ENCODE measurements at regions not wholly inside any gene's neighbourhood (a gene's known extent, or its start where the extent isn't known, plus 50 kb on each side); places are given as distances from the start of the nearest gene placed in this dataset.

DNA sequence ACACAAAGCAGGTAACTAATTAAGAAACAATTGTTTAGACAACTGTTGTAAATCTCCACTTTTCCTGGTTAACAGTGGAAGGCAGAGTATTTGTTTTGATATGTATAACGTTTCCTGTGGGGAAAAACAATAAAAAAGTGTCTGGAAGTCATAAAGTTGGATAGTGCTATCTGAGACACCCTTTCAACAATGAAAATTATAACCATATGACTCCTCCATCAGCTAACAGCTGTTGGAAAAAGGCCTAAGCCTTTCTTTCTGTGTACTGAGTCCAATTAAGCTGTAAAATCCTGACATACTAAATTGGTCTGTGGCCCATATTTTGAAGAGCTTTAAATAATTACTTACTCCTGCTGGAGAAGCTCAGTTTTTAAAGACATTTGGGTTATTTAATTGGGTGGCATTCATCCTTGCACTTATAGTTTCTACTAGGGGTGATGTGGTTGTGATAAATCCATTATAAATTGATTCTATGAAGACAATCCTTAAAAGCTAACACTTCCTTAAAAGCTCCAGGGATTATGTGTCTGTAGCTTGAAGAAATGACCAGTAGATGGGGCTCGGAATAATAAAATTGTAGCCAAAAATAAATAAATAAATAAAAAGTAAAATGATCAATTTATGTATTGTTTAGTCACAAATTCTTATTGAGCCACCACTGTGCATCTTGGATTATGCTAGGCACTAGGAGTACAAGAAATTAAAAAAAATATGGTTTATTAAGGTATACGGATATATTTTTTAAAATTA, 698.1 kb upstream of the NXPH2 start:
- Histone ChIP-seq H2AFZ (ENCODE audit: low read length) (no peak overlapping the region), H3K79me2 (ENCODE audit: insufficient read depth, low read length) (no peaks in the 10 kb centered on the region), H3K4me1 (ENCODE audit: insufficient read depth, low read length, poor library complexity, severe bottlenecking) (no peaks in the 10 kb centered on the region), H3K36me3 (ENCODE audit: insufficient read depth, low read length) (no peaks in the 10 kb centered on the region), H3K4me3 (ENCODE audit: low read length, poor library complexity, severe bottlenecking) (no peak overlapping the region), H3K27me3 (ENCODE audit: insufficient read depth, low read length, poor library complexity, severe bottlenecking) (no peaks in the 10 kb centered on the region), H3K9me3 (ENCODE audit: insufficient read depth, low read depth, low read length) (no peaks in the 10 kb centered on the region), H3K9ac (ENCODE audit: low read depth, low read length, poor library complexity, severe bottlenecking) (no peak overlapping the region), H3K9me2 (replicated peaks; ENCODE audit: low read depth, low read length) (no peaks in the 10 kb centered on the region), H3F3A (ENCODE audit: low read depth) (no peaks in the 10 kb centered on the region), H3K4me2 (ENCODE audit: low read depth, low read length, poor library complexity, severe bottlenecking) (no peak overlapping the region), H4K20me1 (ENCODE audit: insufficient read depth, low read length, poor library complexity, severe bottlenecking) (no peaks in the 10 kb centered on the region)
- TF ChIP-seq, protein P1, sequence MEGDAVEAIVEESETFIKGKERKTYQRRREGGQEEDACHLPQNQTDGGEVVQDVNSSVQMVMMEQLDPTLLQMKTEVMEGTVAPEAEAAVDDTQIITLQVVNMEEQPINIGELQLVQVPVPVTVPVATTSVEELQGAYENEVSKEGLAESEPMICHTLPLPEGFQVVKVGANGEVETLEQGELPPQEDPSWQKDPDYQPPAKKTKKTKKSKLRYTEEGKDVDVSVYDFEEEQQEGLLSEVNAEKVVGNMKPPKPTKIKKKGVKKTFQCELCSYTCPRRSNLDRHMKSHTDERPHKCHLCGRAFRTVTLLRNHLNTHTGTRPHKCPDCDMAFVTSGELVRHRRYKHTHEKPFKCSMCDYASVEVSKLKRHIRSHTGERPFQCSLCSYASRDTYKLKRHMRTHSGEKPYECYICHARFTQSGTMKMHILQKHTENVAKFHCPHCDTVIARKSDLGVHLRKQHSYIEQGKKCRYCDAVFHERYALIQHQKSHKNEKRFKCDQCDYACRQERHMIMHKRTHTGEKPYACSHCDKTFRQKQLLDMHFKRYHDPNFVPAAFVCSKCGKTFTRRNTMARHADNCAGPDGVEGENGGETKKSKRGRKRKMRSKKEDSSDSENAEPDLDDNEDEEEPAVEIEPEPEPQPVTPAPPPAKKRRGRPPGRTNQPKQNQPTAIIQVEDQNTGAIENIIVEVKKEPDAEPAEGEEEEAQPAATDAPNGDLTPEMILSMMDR (conservative IDR thresholded peaks at IDR 0.05; ENCODE audit: low read length) = no peak

DNA sequence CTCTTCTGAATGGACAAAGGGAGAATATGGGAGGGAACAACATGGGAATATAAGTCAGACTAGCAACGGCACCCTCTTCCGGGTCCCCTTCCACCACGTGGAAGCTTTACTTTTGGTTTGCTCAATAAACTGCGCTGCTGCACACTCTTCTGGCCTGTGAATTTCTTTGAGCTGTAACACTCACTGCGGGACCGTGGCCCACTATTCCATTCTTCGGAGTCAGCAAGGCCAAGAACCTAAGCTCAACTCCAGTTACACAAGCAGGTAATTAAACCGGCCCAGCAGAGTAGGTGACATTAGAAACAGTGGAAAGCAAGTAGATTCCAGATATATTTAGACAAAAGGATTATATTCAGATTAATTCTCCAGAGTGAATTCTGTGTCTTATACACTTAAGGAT, 697.4 kb upstream of the NXPH2 start:
- H2AFZ ChIP-seq (ENCODE audit: low read length) = no peak overlapping the region
- no peaks in the 10 kb centered on the region for H4K20me1 ChIP-seq (ENCODE audit: insufficient read depth, low read length, poor library complexity, severe bottlenecking)
- no peaks in the 10 kb centered on the region for H3K9me3 ChIP-seq (ENCODE audit: insufficient read depth, low read depth, low read length)
- no peaks in the 10 kb centered on the region for H3K36me3 ChIP-seq (ENCODE audit: insufficient read depth, low read length)
- H3K4me1 ChIP-seq (ENCODE audit: insufficient read depth, low read length, poor library complexity, severe bottlenecking) = no peaks in the 10 kb centered on the region
- no peaks in the 10 kb centered on the region for H3F3A ChIP-seq (ENCODE audit: low read depth)
- TF ChIP-seq EZH2phosphoT487 (IDR thresholded peaks at IDR 0.05; ENCODE audit: borderline replicate concordance) = no peak
- H3K9me2 ChIP-seq (replicated peaks; ENCODE audit: low read depth, low read length) = no peaks in the 10 kb centered on the region
- H3K9ac ChIP-seq (ENCODE audit: low read depth, low read length, poor library complexity, severe bottlenecking) = no peak overlapping the region
- H3K79me2 ChIP-seq (ENCODE audit: insufficient read depth, low read length) = no peaks in the 10 kb centered on the region
- no peak overlapping the region for H3K4me3 ChIP-seq (ENCODE audit: low read length, poor library complexity, severe bottlenecking)
- no peak overlapping the region for H3K4me2 ChIP-seq (ENCODE audit: low read depth, low read length, poor library complexity, severe bottlenecking)
- H3K27me3 ChIP-seq (ENCODE audit: insufficient read depth, low read length, poor library complexity, severe bottlenecking) = no peaks in the 10 kb centered on the region

DNA sequence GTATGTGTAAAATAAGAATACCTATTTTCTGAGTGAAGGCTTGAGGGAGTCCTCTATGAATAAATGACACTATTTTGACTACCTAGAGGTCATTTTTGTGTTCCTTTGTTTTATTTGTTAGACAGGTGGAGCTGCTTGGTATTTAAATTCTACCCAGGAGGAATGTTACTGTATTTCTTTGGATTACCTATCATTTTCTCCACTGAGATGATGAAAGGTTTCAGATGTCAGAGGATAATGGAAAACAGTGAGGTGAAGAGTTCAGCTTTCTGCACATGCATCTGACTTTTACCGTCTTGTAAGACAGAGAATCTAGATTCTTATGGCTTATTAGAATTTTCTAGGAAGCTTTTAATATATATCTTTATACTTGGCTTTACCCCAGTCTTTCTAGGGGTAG, 689.8 kb upstream of the NXPH2 start:
- no peaks in the 10 kb centered on the region for H4K20me1 ChIP-seq (ENCODE audit: insufficient read depth, low read length, poor library complexity, severe bottlenecking)
- no peak for TF ChIP-seq EZH2phosphoT487 (IDR thresholded peaks at IDR 0.05; ENCODE audit: borderline replicate concordance)
- TF ChIP-seq, protein P1 (conservative IDR thresholded peaks at IDR 0.05; ENCODE audit: low read length) = no peak
- H3K9me3 ChIP-seq (ENCODE audit: insufficient read depth, low read depth, low read length) = no peaks in the 10 kb centered on the region
- no peaks in the 10 kb centered on the region for H3F3A ChIP-seq (ENCODE audit: low read depth)
- no peaks in the 10 kb centered on the region for H3K27me3 ChIP-seq (ENCODE audit: insufficient read depth, low read length, poor library complexity, severe bottlenecking)
- no peak overlapping the region for H3K4me3 ChIP-seq (ENCODE audit: low read length, poor library complexity, severe bottlenecking)
- H3K79me2 ChIP-seq (ENCODE audit: insufficient read depth, low read length) = no peaks in the 10 kb centered on the region
- H2AFZ ChIP-seq (ENCODE audit: low read length) = no peak overlapping the region
- H3K9ac ChIP-seq (ENCODE audit: low read depth, low read length, poor library complexity, severe bottlenecking) = no peak overlapping the region
- no peaks in the 10 kb centered on the region for H3K4me1 ChIP-seq (ENCODE audit: insufficient read depth, low read length, poor library complexity, severe bottlenecking)
- no peak overlapping the region for H3K4me2 ChIP-seq (ENCODE audit: low read depth, low read length, poor library complexity, severe bottlenecking)
- H3K36me3 ChIP-seq (ENCODE audit: insufficient read depth, low read length) = no peaks in the 10 kb centered on the region
- no peaks in the 10 kb centered on the region for H3K9me2 ChIP-seq (replicated peaks; ENCODE audit: low read depth, low read length)

DNA sequence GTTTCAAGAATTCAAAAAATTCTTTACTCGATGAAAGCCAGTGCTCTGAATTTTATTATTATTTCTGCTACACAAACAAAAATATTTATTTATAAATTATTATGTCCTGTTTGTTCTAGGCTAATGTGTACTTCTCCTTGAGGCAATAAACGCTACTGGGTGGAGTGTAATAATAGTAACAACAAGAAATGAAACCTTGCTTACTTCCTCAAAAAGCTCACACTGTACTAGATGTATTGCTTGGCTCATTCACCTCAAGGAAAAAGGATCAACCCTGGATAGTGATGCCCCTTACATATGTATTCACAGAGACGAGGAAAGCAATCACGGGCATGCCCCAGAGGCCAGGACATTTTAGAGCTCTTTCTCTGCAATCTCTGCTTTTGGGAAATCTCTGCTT, 685.6 kb upstream of the NXPH2 start:
- Histone ChIP-seq H3K9ac (ENCODE audit: low read depth, low read length, poor library complexity, severe bottlenecking) (no peak overlapping the region), H3K27me3 (ENCODE audit: insufficient read depth, low read length, poor library complexity, severe bottlenecking) (no peaks in the 10 kb centered on the region), H2AFZ (ENCODE audit: low read length) (no peak overlapping the region), H3K79me2 (ENCODE audit: insufficient read depth, low read length) (no peaks in the 10 kb centered on the region), H3K4me2 (ENCODE audit: low read depth, low read length, poor library complexity, severe bottlenecking) (no peak overlapping the region), H3K36me3 (ENCODE audit: insufficient read depth, low read length) (no peaks in the 10 kb centered on the region), H3K9me3 (ENCODE audit: insufficient read depth, low read depth, low read length) (no peaks in the 10 kb centered on the region), H3F3A (ENCODE audit: low read depth) (no peaks in the 10 kb centered on the region), H4K20me1 (ENCODE audit: insufficient read depth, low read length, poor library complexity, severe bottlenecking) (no peaks in the 10 kb centered on the region), H3K4me1 (ENCODE audit: insufficient read depth, low read length, poor library complexity, severe bottlenecking) (no peaks in the 10 kb centered on the region), H3K4me3 (ENCODE audit: low read length, poor library complexity, severe bottlenecking) (no peak overlapping the region), H3K9me2 (replicated peaks; ENCODE audit: low read depth, low read length) (no peaks in the 10 kb centered on the region)
- no peak for TF ChIP-seq EZH2phosphoT487 (IDR thresholded peaks at IDR 0.05; ENCODE audit: borderline replicate concordance)
- TF ChIP-seq, protein P1 (conservative IDR thresholded peaks at IDR 0.05; ENCODE audit: low read length) = no peak
